Lower leg skin (tissue), 3 donors: ENCODE measurements at regions not wholly inside any gene's neighbourhood (a gene's known extent, or its start where the extent isn't known, plus 50 kb on each side); places are given as distances from the start of the nearest gene placed in this dataset.

Experiments
- POLR2A ChIP-seq, 2 donors: fragments of 450-650 bp; IDR thresholded peaks; one replicate each; pipeline ENCODE4 v1.6.1; 2016 to 2017; ENCODE audit warnings: antibody characterized with exemption in 2 of 2, mild to moderate bottlenecking in 1 of 2, moderate library complexity in 1 of 2
- TF ChIP-seq, protein P1 (sequence below), 3 donors: fragments of 450-650 bp; IDR thresholded peaks; one replicate each; pipeline ENCODE4 v1.5.1; 2016; ENCODE audit warnings: antibody characterized with exemption in 3 of 3, mild to moderate bottlenecking in 3 of 3, moderate library complexity in 2 of 3

GRCh38 chr21:14620152-14620551, 74.0 kb upstream of the SAMSN1 start:
- TF ChIP-seq, protein P1, sequence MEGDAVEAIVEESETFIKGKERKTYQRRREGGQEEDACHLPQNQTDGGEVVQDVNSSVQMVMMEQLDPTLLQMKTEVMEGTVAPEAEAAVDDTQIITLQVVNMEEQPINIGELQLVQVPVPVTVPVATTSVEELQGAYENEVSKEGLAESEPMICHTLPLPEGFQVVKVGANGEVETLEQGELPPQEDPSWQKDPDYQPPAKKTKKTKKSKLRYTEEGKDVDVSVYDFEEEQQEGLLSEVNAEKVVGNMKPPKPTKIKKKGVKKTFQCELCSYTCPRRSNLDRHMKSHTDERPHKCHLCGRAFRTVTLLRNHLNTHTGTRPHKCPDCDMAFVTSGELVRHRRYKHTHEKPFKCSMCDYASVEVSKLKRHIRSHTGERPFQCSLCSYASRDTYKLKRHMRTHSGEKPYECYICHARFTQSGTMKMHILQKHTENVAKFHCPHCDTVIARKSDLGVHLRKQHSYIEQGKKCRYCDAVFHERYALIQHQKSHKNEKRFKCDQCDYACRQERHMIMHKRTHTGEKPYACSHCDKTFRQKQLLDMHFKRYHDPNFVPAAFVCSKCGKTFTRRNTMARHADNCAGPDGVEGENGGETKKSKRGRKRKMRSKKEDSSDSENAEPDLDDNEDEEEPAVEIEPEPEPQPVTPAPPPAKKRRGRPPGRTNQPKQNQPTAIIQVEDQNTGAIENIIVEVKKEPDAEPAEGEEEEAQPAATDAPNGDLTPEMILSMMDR (IDR thresholded peaks at IDR 0.05): no peak
- no peak for TF ChIP-seq POLR2A (IDR thresholded peaks at IDR 0.05)
